ENCODE measurements at regions not wholly inside any gene's neighbourhood (a gene's known extent, or its start where the extent isn't known, plus 50 kb on each side); places are given as distances from the start of the nearest gene placed in this dataset.

- H3K4me1 ChIP-seq (ENCODE audit: control insufficient read depth, insufficient read depth, low read length), result no peaks in the 10 kb centered on the region
- no peak overlapping the region for H3K4me3 ChIP-seq (ENCODE audit: low read depth in 2 of 2, low read length in 2 of 2)
- ATAC-seq (no peak), DNase-seq (ENCODE audit: low read depth, low spot score) (no peak)
- H3K27ac ChIP-seq (ENCODE audit: low read length), result no peak overlapping the region
- no peaks in the 10 kb centered on the region for H3K9me3 ChIP-seq (ENCODE audit: control insufficient read depth, insufficient read depth, low read depth, low read length)
- intact Hi-C loops (cut with micrococcal nuclease; ENCODE audit: unreplicated experiment), result no loop called here
- no TSS peak for BruUV-seq (replicated peaks)
- ChIA-PET POLR2A (no interaction called here), CTCF (no interaction called here)
- TF ChIP-seq SIN3A (IDR thresholded peaks at IDR 0.05; ENCODE audit: borderline replicate concordance, insufficient read depth, low read depth, low read length), result no peak
- in situ Hi-C loops (cut with HindIII; ENCODE audit: low pct_unique_long_range_greater_than_20kb, low sequenced_read_pairs), result no loop called here
- no peaks in the 10 kb centered on the region for H3K27me3 ChIP-seq (ENCODE audit: control insufficient read depth, insufficient read depth, low read length)
- no peaks in the 10 kb centered on the region for H3K36me3 ChIP-seq (ENCODE audit: control insufficient read depth, insufficient read depth, low read length)
These were observed 193.0 kb upstream of the IRX3 start for GRCh38 chr16:54479546-54479945.

DNA sequence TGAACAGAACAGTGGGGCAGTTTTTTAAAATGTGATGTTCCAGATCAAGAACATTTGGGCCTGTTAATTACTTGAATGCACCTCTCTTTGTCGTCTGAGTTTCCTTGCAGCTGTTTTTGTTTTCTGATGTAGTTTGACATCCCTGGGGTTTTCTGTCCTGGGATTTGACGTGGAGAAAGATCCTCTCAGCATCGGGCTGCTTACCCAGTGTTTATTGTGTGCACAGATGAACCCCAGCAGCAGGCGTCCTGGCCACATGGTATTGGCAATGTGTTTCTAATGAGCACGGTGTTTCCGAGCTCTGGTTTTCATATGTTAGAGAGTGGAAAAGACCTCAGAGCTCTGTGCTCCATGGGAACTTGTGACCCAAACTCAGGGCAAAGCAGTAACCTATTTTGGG is 191.1 kb upstream of the IRX3 start:
- H3K27me3 ChIP-seq (ENCODE audit: control insufficient read depth, insufficient read depth, low read length), result no peaks in the 10 kb centered on the region
- intact Hi-C loops (cut with micrococcal nuclease; ENCODE audit: unreplicated experiment) (no loop called here), in situ Hi-C loops (cut with HindIII; ENCODE audit: low pct_unique_long_range_greater_than_20kb, low sequenced_read_pairs) (no loop called here)
- no peak overlapping the region for H3K4me3 ChIP-seq (ENCODE audit: low read depth in 2 of 2, low read length in 2 of 2)
- no peaks in the 10 kb centered on the region for H3K4me1 ChIP-seq (ENCODE audit: control insufficient read depth, insufficient read depth, low read length)
- no TSS peak for BruUV-seq (replicated peaks)
- H3K9me3 ChIP-seq (ENCODE audit: control insufficient read depth, insufficient read depth, low read depth, low read length), result no peaks in the 10 kb centered on the region
- no peak for DNase-seq (ENCODE audit: low read depth, low spot score)
- H3K36me3 ChIP-seq (ENCODE audit: control insufficient read depth, insufficient read depth, low read length), result no peaks in the 10 kb centered on the region
- H3K27ac ChIP-seq (ENCODE audit: low read length), result no peak overlapping the region
- POLR2A ChIA-PET, result no interaction called here
- no peak for ATAC-seq
- TF ChIP-seq CTCF (IDR thresholded peaks at IDR 0.05) (no peak), REST (IDR thresholded peaks at IDR 0.05; ENCODE audit: insufficient read depth in 1 of 2, low read depth in 2 of 2, low read length in 1 of 2) (no peak), POLR2AphosphoS5 (IDR thresholded peaks at IDR 0.05; ENCODE audit: low read depth, low read length) (no peak), TCF7L2 (IDR thresholded peaks at IDR 0.05; ENCODE audit: low read depth, low read length) (no peak), SIN3A (IDR thresholded peaks at IDR 0.05; ENCODE audit: borderline replicate concordance, insufficient read depth, low read depth, low read length) (no peak)
- CTCF ChIA-PET, result no interaction called here

- DNase-seq (ENCODE audit: low read depth, low spot score), result no peak
- intact Hi-C loops (cut with micrococcal nuclease; ENCODE audit: unreplicated experiment), result no loop called here
- Histone ChIP-seq H3K4me1 (ENCODE audit: control insufficient read depth, insufficient read depth, low read length) (no peaks in the 10 kb centered on the region), H3K27me3 (ENCODE audit: control insufficient read depth, insufficient read depth, low read length) (no peaks in the 10 kb centered on the region), H3K27ac (ENCODE audit: low read length) (no peak overlapping the region), H3K4me3 (ENCODE audit: low read depth in 2 of 2, low read length in 2 of 2) (no peak overlapping the region), H3K36me3 (ENCODE audit: control insufficient read depth, insufficient read depth, low read length) (no peaks in the 10 kb centered on the region), H3K9me3 (ENCODE audit: control insufficient read depth, insufficient read depth, low read depth, low read length) (no peaks in the 10 kb centered on the region)
- CTCF ChIA-PET, result no interaction called here
- POLR2A ChIA-PET, result no interaction called here
- BruUV-seq (replicated peaks), result no TSS peak
- ATAC-seq, result no peak
- in situ Hi-C loops (cut with HindIII; ENCODE audit: low pct_unique_long_range_greater_than_20kb, low sequenced_read_pairs), result no loop called here
- no peak for TF ChIP-seq TCF7L2 (IDR thresholded peaks at IDR 0.05; ENCODE audit: low read depth, low read length)
- no peak for TF ChIP-seq REST (IDR thresholded peaks at IDR 0.05; ENCODE audit: insufficient read depth in 1 of 2, low read depth in 2 of 2, low read length in 1 of 2)
- TF ChIP-seq SIN3A (IDR thresholded peaks at IDR 0.05; ENCODE audit: borderline replicate concordance, insufficient read depth, low read depth, low read length), result no peak
- no peak for TF ChIP-seq POLR2AphosphoS5 (IDR thresholded peaks at IDR 0.05; ENCODE audit: low read depth, low read length)
- TF ChIP-seq CTCF (IDR thresholded peaks at IDR 0.05), result no peak
These were observed 188.5 kb upstream of the IRX3 start for GRCh38 chr16:54475019-54475601.
